ENCODE measurements at regions not wholly inside any gene's neighbourhood (a gene's known extent, or its start where the extent isn't known, plus 50 kb on each side); places are given as distances from the start of the nearest gene placed in this dataset.

DNA sequence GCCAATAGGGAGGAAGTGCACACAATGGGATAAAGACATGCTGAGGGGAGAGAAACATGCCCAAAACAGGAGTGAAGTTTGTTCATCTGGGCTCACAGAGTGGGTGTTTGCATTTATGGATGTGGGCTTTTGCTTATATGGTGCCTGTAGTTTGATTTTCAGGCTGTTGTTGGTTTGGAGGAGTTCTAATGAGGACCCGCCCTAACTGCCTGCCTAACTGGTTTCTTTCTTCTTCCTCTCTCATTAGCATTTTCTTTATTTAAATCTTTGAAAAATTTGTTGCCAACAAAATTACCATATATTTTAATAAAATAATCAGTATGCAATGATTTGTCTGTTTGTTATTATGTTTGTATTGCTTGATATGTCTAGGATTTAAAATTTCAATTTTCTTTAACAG lies 1965.8 kb downstream of the C4orf33 start:
- TF ChIP-seq, protein P1, sequence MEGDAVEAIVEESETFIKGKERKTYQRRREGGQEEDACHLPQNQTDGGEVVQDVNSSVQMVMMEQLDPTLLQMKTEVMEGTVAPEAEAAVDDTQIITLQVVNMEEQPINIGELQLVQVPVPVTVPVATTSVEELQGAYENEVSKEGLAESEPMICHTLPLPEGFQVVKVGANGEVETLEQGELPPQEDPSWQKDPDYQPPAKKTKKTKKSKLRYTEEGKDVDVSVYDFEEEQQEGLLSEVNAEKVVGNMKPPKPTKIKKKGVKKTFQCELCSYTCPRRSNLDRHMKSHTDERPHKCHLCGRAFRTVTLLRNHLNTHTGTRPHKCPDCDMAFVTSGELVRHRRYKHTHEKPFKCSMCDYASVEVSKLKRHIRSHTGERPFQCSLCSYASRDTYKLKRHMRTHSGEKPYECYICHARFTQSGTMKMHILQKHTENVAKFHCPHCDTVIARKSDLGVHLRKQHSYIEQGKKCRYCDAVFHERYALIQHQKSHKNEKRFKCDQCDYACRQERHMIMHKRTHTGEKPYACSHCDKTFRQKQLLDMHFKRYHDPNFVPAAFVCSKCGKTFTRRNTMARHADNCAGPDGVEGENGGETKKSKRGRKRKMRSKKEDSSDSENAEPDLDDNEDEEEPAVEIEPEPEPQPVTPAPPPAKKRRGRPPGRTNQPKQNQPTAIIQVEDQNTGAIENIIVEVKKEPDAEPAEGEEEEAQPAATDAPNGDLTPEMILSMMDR (conservative IDR thresholded peaks at IDR 0.05; ENCODE audit: low read depth, low read length), result no peak
- TF ChIP-seq RAD21 (IDR thresholded peaks at IDR 0.05; ENCODE audit: low read length), result no peak
- no peak for TF ChIP-seq MAFK (IDR thresholded peaks at IDR 0.05; ENCODE audit: low read depth, low read length)
- no peak for TF ChIP-seq SMC3 (IDR thresholded peaks at IDR 0.05; ENCODE audit: low read depth, low read length)
- TF ChIP-seq, protein P2, sequence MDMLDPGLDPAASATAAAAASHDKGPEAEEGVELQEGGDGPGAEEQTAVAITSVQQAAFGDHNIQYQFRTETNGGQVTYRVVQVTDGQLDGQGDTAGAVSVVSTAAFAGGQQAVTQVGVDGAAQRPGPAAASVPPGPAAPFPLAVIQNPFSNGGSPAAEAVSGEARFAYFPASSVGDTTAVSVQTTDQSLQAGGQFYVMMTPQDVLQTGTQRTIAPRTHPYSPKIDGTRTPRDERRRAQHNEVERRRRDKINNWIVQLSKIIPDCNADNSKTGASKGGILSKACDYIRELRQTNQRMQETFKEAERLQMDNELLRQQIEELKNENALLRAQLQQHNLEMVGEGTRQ (IDR thresholded peaks at IDR 0.05; ENCODE audit: low read depth, low read length), result no peak
- no peak for TF ChIP-seq POLR2A (IDR thresholded peaks at IDR 0.05; ENCODE audit: low read depth, low read length)

Measured in IMR-90 (cell line).